ENCODE measurements at regions not wholly inside any gene's neighbourhood (a gene's known extent, or its start where the extent isn't known, plus 50 kb on each side); places are given as distances from the start of the nearest gene placed in this dataset.

DNA sequence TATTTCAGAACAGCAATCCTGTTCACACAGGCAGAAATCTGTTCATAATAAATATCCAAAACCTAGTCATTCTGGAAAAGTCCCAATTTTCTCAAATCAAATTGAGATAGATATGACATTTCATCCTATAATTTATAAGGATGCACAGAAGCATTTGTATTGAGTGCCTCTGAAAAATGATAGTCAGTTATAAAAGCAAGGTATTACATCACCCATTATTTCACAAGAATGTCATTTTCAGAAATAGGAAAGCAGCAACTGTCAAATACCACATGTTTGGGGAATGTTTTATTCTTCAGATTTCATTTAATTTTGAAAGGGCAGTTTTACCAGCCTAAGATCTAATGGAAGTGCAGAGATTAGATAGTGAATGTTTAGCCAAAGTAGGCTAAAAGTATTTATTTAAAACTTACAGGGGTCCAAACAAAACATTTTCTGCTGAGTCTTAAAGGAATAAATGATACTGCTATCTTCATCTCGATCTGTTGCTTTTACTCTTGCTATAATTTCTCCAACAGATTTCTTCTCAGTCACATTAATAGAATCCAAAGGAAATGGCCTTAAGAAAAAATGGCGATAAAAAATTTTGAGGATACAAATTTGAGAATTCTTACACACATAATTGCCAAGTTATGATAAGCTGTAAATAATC is 185.8 kb downstream of the HGF start:
- no peaks in the 10 kb centered on the region for H3K9me3 ChIP-seq
- H3K4me3 ChIP-seq (replicated peaks in 1 of 3): no peak overlapping the region
- 85 to 91% methylated on average over 2 of the region's 2 CpGs for WGBS, 2 donors
- intact Hi-C loops (cut with DNase I): no loop called here
- H3K36me3 ChIP-seq: no peaks in the 10 kb centered on the region
- H3K27me3 ChIP-seq: no peaks in the 10 kb centered on the region
- TF ChIP-seq, protein P1, sequence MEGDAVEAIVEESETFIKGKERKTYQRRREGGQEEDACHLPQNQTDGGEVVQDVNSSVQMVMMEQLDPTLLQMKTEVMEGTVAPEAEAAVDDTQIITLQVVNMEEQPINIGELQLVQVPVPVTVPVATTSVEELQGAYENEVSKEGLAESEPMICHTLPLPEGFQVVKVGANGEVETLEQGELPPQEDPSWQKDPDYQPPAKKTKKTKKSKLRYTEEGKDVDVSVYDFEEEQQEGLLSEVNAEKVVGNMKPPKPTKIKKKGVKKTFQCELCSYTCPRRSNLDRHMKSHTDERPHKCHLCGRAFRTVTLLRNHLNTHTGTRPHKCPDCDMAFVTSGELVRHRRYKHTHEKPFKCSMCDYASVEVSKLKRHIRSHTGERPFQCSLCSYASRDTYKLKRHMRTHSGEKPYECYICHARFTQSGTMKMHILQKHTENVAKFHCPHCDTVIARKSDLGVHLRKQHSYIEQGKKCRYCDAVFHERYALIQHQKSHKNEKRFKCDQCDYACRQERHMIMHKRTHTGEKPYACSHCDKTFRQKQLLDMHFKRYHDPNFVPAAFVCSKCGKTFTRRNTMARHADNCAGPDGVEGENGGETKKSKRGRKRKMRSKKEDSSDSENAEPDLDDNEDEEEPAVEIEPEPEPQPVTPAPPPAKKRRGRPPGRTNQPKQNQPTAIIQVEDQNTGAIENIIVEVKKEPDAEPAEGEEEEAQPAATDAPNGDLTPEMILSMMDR (IDR thresholded peaks at IDR 0.05): no peak
- TF ChIP-seq POLR2A (IDR thresholded peaks at IDR 0.05): no peak
- peaks cover 7% of the 10 kb centered on the region in 2 donors for H3K4me1 ChIP-seq
- DNase-seq: no peak
- H3K27ac ChIP-seq: no peak overlapping the region

GRCh38 chr7:81583090-81583489 is 186.8 kb downstream of the HGF start:
- Histone ChIP-seq H3K9me3 (no peaks in the 10 kb centered on the region), H3K4me1 (peaks cover 7% of the 10 kb centered on the region in 2 donors), H3K27ac (no peak overlapping the region), H3K36me3 (no peaks in the 10 kb centered on the region), H3K4me3 (replicated peaks in 1 of 3) (no peak overlapping the region), H3K27me3 (no peaks in the 10 kb centered on the region)
- no peak for TF ChIP-seq POLR2A (IDR thresholded peaks at IDR 0.05)
- TF ChIP-seq, protein P1 (IDR thresholded peaks at IDR 0.05): no peak
- no peak for DNase-seq
- intact Hi-C loops (cut with DNase I): no loop called here
- 70 to 77% methylated on average over 1 of the region's 1 CpG for WGBS, 2 donors

DNA sequence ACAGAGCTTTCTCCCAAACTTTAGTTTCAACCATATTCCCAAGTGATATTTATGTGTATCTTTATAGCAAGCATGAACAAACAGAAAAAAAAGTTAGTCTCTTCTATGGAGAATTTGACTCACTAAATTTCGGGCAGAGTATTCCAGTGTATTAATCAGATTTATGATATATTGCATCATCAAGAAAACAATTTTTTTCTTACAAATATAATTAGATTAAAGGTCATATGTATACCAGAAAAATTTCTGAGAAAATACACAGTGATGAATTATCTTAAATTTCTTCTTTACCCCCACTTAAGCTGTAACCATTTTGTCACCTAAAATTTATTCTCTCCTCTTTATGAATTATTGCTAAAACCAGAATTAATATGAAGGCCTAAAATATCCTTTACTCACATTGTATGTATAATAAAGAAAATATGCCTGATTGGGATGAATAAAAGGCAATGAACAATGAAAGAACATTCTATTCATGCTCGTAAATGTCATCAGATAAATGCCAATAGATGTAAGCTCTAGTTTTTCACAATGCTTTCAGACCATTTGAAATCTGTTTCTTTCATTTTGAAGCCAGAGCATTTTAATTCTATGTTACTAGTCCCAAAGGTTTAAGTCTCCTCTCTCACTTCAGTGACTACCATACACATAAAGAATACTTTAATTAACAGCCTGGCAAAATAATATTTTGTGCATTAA is 192.1 kb downstream of the HGF start:
- TF ChIP-seq, protein P1 (IDR thresholded peaks at IDR 0.05): no peak
- TF ChIP-seq POLR2A (IDR thresholded peaks at IDR 0.05): no peak
- H3K36me3 ChIP-seq: no peaks in the 10 kb centered on the region
- H3K27ac ChIP-seq: no peak overlapping the region
- peaks cover 7% of the 10 kb centered on the region in 2 donors for H3K4me1 ChIP-seq
- no peak overlapping the region for H3K4me3 ChIP-seq (replicated peaks in 1 of 3)
- no peaks in the 10 kb centered on the region for H3K27me3 ChIP-seq
- whole genome bisulfite sequencing, 2 donors: 92 to 93% methylated on average over 2 of the region's 2 CpGs
- intact Hi-C loops (cut with DNase I): no loop called here
- no peak for DNase-seq
- no peaks in the 10 kb centered on the region for H3K9me3 ChIP-seq

- intact Hi-C loops (cut with DNase I): no loop called here
- WGBS, 2 donors: 91 to 93% methylated on average over 6 of the region's 6 CpGs
- no peaks in the 10 kb centered on the region for H3K36me3 ChIP-seq
- no peak for DNase-seq
- no peaks in the 10 kb centered on the region for H3K27me3 ChIP-seq
- TF ChIP-seq, protein P1 (IDR thresholded peaks at IDR 0.05): no peak
- H3K27ac ChIP-seq: no peak overlapping the region
- H3K4me1 ChIP-seq: peaks cover 4 to 5% of the 10 kb centered on the region in 2 donors
- H3K9me3 ChIP-seq: no peaks in the 10 kb centered on the region
- no peak overlapping the region for H3K4me3 ChIP-seq (replicated peaks in 1 of 3)
These were observed 195.0 kb downstream of the HGF start for GRCh38 chr7:81574723-81575326.

GRCh38 chr7:81573932-81574331 is 195.9 kb downstream of the HGF start:
- no peaks in the 10 kb centered on the region for H3K27me3 ChIP-seq
- WGBS, 2 donors: 90 to 97% methylated on average over 1 of the region's 1 CpG
- no peaks in the 10 kb centered on the region for H3K4me1 ChIP-seq
- H3K4me3 ChIP-seq (replicated peaks in 1 of 3): no peak overlapping the region
- no peak overlapping the region for H3K27ac ChIP-seq
- no peaks in the 10 kb centered on the region for H3K36me3 ChIP-seq
- intact Hi-C loops (cut with DNase I): no loop called here
- DNase-seq: no peak
- TF ChIP-seq, protein P1 (IDR thresholded peaks at IDR 0.05): no peak
- TF ChIP-seq POLR2A (IDR thresholded peaks at IDR 0.05): no peak
- H3K9me3 ChIP-seq: no peaks in the 10 kb centered on the region

Data from thyroid gland (tissue), 4 donors.